ENCODE measurements at regions not wholly inside any gene's neighbourhood (a gene's known extent, or its start where the extent isn't known, plus 50 kb on each side); places are given as distances from the start of the nearest gene placed in this dataset.
A peak's percentile ranks its signal among the peaks of the same experiment; 100 is the strongest.

DNA sequence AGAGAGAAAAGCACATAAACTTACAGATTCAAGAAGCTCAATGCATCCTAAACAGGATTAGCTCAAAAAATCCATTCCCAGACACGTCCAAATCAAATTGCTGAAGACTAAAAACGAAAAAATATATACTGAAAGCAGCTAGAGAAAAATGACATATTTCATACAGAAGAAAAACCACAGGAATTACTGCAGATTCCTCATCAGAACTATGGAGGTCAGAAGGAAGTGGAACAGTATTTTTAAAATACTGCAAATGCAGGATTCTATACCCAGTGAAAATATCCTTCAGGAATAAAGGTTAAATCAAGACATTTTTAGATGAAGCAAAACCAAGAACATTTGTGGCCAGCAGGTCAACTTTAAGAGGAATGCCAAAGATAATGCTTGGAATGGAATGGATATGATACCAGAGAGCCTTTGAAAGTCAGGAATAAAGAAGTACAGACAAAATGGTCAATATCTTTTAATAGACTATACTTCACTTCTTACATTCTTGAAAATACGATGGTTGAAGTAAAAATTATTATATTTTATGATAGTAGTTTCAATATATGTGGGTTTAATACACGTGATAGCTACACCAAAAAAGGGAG lies 352.9 kb downstream of the CTTN start:
- no peak for DNase-seq

DNA sequence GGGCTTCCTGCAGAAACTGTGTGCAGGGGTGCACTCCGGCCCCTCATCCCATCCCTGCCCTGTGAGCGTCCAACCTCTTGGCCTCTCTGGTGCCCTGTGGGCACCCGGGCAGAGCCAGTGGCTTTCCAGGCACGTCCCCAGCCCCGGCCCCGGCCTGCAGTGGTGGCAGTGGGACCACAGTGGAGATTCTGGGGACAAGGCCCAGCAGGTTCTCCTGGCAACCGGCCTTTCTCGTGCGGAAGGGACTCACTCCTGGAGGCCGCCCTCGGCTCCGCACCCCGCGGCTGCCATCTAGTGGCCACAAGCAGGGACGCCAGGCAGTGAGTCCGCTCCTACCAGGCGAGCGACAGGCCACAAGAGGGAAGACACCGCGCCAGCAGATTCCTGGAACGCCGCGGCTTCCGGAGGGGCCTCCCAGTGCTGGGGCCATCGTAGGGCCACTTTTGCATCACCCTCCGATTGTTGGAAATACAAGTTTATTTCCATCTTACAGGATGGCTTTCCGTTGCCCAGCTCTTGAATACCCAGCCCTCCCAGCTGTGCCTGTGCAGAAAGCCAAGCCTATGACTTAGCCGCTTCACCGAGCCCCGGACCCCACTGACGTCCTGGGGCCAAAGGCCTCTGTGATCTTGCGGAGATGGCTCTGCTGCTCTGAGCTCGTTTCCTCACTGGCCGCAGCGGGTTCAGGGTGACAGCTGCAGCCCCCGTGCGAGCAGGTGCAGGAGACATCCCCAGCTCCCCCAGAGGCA lies 357.3 kb downstream of the CTTN start:
- peak; percentile 11 to 18 (median 14) for DNase-seq

DNA sequence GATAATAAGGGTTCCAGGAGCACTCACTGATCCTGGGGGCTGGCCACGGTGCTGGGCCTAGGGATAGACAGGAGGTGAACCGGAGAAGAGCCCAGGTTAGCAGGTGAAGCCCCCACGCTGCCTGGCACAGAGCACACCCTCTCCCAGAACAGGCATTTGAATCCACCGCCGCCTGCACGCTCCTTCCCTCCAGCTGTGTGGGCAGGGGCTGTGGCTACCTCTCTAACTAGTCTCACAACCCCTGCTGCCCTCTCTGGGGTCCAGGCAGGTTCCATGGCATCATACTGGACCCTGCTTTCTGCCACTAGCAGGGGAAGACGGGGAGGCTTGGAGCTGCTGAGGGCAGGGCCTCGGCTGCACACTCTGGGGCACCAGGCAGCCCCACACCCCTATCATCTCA lies 358.0 kb downstream of the CTTN start:
- DNase-seq: no peak

DNA sequence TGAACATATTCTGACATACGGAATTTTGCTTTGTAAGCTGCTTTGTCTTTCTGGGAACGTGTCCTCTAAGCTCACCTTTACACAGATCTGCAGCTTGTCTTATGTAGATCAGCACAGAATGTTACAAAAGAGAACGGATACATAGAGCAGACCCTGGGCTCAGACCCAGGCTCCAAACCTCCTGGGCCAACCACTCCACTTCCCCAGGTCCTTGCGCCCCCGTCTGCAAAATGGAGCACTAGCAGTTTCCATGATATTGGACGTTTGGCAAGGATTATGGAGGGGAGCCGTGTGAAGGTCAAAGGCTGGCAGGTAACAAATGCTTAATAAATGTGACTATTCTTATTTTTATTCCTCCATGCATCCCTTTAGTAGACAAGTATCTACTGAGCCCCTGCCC lies 358.4 kb downstream of the CTTN start:
- DNase-seq: no peak

DNA sequence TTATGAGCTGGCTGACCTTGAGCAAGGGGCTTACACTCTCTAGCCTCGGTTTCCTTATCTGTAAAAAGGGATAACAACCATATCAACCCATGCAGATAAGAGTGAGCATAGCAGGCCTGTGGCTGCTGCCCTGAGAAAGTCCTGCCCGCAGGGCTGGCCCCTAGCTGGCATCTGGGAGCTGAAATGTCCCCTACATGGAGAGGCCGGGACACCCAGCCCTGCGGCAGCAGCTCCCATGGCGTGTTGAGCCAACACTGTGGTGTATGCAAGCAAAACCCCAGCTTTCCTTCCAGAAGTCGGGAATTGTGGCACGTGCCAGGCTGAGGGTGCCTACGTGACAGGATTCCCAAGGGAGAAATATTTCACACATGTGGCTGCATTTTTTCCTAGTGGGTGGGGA lies 358.9 kb downstream of the CTTN start:
- no peak for DNase-seq

DNA sequence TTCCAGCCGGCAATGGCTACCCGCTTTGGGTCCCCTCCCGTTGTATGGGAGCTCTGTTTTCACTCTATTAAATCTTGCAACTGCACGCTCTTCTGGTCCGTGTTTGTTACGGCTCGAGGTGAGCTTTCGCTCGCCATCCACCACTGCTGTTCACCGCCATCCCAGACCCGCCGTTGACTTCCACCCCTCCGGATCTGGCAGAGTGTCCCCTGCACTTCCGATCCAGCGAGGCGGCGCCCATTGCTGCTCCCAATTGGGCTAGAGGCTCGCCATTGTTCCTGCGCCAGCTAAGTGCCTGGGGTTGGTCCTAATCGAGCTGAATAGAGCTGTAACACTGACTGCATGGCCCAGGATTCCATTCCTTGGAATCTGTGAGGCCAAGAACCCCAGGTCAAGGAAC lies 359.9 kb downstream of the CTTN start:
- no peak for DNase-seq

DNA sequence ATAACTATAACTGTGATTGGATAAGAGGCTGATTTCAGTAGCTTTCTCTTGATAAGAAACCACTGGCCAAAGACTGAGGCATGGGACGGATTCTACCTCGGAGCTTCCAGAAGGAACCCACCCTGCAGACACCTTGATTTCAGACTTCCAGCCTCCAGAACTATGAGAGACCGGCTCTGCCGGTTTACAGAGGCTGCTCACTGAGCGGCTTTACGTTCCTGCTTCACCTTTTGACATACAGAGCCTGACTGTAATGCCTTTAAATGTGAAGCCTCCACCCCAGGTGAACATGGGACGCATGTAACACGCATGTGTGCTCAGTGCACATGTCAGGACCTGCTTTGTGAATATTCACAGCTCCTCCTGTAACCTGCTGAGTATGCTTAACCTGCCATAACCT lies 361.5 kb downstream of the CTTN start:
- DNase-seq: no peak

DNA sequence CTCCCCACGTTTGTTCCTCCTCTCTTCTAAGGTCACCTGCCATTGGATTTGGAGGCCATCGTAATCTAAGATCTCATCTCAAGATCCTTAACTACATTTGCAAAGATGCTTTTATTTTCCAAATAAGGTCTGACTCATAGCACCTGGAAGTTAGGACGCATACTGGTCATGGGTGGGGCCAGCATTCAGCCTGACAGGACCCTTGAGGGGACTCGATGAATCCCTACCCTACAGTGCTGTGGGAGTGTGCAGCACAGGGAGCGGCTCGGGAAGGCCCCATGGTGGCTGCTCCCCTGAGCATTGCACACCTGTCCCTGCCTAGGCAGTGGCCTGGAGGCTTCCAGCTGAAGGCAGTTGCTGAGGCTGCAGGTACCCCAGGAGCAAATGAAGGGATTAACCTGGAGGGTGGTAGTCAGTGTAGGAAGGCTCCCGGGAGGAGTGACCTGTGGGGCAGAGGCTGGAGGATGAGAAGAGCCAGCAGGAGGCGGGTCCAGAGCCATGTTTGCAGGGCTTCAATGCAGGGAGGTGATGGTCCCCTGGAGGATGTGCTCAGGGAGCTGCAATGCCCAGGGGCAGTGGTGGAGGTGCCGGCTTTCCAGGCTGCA lies 362.2 kb downstream of the CTTN start:
- no peak for DNase-seq

DNA sequence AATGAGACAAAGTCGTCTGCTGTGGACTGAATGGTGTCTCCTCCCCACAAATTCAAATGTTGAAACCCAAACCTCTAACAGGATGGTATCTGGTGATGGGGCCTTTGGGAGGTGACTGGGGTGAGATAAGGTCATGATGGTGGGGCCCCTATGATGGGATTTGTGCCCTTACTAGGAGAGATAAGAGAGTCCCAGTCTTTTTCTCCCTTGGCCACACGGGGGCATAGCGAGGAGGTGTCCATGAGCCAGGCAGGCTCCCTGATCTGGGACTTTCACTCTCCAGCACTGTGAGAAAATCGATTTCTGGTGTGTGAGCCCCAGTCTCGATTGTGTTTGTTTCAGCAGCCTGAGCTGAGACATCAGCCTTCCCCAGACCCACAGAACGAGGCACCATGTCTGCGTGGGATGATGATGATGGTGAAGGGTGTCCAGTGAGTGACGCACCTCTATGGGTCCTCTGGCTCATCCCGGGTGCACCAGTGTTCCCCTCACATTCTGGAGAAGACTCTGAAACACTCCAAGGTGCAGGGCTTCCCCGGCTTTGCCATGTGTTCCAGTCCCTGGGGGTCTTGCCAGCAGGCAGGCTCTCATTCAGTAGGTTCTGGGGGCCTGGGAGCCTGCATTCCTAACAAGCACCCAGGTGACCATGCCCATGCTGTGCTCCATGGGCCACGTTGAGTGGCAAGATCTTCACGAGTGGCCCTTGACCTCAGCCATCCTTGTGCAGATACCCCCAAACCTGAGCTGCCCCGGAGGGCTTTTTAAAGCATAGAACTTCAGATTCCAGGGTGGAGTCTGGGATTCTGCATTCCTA lies 363.0 kb downstream of the CTTN start:
- no peak for DNase-seq

DNA sequence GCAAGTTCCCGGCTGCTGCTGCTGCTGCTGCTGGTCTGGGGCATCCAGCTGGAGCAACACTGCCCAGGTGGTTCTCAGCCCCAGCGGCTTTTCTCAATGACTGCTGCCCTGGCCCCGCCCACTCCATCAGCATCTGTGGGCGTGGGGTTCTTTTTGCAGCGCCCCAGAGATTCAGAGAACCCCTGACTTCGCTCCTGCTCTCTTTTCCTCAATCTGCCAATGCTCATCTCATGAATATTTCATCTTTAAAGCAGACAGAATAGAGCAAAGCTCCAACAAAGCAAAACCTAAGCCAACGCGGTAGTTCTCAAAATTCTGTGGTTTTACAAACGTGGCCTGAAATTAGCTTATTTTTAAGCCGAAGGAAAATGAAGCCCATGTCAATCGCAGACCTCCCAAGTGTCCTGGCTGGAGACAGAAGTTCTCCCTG lies 363.6 kb downstream of the CTTN start:
- no peak for DNase-seq

DNA sequence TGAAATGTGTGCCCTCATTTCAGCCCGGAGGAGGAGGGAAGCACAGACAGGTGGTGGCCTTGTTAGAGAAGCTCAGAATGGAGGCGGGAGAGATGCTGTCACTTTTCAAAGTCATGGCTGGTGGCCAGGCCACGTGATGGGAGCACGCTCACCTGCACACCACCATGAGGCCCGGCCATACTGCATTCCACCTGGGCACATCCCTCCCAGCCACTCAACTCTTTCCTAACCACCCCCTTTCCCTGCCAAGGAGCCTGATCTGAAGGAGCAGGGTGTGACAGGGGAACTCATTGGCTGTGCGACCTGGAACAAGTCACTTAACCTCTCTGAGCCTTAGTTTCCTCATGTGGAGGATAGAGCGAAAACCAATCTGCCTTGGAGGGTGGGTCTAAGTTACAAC lies 364.5 kb downstream of the CTTN start:
- no peak for DNase-seq

DNA sequence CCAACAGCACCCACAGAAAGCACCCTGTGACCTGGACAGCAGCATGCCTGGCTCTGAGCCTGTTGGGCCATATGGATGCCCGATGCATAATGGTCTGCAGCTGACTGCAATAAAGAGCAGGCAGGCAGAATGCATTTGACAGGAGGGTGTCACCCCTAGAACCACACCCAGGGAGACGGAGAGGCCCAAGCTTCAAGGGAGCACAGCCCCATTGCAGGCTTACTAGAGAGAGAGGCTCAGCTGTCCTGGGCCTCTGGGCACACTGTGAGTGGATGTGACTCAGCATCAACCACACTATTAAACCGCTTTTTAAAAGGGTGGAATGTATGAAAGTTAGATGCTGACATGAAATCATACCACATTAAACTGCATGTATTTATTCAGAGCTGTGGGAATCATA lies 365.3 kb downstream of the CTTN start:
- no peak for DNase-seq

DNA sequence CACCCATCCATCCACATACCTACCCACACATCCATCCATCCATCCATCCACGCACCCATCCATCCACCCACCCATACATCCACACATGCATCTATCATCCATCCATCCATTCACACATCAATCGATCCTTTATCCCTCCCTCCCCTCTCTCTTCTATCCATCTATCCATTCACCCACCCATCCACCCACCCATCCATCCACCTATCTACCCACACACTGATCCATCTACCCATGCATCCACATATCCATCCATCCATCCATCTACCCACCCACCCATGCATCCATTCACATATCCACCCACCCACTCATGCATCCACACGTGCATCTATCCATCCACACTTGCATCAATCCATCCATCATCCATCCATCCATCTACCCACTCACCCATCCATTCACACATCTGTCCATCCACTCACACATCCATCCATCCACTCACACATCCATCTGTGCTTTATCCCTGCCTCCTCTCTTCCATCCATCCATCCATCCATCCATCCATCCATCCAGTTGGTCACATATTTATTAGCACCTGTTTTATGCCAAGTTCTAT lies 366.1 kb downstream of the CTTN start:
- no peak for DNase-seq

DNA sequence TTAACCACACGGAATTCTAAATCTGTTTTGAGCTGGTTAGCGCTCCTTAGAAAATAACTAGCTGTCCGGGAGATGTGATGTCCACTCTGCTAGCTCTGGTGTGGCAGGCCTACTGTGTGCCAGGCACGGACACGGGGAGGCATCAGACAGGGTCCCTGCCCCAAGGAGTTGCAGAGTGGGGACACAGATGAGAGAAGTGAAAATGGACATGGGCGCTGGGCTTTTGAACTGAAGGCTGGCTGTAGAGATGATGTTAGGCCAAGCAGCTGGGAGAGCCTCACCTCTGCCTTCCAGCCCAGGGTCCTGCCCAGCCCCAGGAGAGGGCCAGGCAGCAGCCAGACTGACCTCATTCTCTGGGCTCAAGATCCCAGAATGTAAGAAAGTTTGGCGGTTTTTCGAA lies 368.6 kb downstream of the CTTN start:
- DNase-seq: no peak

DNA sequence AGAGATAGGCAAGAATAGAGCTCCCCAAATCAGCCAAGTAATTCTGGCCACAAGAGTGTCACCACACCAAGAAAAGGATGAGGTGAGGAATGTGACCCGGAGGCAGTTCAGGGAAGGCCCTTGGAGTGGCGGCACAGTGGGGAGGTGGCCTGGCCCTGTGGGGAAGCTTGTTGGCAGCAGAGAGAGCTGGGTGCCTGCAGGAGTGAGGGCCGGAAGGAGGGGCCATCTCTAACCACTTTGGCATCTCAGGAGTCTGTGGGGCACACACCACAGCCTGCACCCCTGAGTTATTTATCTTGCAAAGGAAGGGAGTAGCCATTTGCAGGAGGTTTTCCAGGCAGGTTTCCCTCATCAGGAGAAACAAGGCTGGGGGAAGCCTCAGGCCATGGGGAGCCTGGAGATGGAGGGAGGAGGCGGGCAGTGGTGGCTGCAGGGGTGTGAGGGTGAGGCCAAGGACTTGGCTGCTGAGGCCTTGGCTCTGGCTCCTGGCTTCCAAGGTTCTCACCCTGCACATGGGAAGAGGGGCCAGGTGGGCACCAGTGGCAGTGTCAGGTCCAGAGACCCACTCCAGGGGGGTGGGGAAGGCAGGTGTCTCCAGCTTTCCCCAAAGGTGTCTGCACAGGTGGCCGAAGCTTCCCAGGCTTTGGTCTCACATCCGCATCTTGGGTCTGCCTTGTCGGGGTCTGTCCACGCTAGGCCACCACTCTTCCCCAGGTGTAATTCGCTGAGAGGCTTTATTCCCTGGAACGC lies 370.2 kb downstream of the CTTN start:
- no peak for DNase-seq

DNA sequence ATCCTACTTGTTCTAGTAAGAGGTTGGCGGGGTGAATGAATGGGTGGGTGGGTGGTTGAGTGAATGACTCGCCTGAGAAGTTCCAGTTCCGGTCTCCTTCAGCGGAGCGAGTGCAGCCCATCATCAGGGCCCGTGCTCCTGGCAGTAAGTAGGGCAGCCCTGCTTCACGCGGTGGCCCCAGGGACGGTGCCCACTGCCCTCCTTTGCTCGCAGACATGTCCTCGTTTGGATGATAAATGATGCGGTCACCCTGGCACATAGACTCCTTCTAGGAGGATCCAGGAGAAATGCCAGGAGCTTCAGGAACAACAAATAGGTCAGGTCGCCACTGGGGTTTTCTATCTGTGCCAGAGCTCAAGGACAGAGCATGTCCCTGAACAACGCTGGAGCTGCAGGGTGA lies 370.8 kb downstream of the CTTN start:
- no peak for DNase-seq

DNA sequence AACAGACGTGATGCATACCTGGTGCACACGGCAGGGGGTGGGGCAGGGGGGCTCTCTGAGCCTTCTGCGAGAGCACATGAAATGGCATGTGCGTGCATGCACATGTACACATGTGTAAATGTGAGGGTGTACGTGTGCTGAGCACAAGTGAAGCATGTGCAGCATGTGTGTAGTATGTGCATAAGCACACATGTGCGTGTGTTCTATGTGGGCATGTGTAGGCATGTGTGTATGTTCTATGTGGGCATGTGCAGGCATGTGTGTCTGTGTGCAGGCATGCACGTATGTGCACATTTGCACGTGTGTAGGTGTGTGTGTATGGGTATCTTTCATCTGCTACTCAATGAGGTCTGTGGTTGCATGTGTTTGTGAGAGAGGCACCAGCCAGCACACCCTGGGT lies 371.2 kb downstream of the CTTN start:
- DNase-seq: no peak

DNA sequence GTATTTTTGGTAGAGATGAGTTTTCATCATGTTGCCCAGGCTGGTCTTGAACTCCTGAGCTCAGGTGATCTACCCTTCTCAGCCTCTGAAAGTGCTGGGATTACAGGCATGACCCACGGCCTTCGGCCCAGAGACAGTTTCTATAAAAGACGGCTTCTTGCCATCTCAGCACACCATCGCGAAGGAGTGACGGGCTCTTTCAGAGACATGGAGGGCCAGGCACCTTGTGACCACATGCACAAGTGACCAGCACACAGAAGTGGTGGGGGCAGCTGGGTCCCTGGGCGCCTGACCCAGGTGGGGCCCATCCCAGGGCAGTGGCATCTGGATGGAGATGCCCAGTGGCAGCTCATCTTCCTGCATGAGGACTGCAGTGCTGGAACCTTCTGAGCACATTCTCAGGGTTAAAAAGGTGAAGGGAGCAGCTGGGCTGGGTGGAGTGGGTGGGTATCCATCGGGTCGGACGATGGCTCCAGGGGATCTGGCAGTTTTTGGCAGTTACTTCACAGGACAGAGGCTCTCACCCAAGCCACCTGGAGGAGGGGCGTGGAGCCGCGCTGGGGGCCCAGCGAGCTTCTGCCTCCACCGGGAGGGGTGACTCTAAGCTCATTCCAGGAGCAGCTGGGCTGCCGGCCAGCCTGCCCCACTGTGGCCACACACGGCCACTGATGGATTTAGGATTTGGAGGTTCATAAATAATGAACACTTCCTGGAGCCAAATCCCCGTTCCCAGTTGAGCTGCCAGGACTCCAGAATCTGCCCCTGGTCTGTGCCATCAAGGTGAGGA lies 373.0 kb downstream of the CTTN start:
- DNase-seq: no peak

DNA sequence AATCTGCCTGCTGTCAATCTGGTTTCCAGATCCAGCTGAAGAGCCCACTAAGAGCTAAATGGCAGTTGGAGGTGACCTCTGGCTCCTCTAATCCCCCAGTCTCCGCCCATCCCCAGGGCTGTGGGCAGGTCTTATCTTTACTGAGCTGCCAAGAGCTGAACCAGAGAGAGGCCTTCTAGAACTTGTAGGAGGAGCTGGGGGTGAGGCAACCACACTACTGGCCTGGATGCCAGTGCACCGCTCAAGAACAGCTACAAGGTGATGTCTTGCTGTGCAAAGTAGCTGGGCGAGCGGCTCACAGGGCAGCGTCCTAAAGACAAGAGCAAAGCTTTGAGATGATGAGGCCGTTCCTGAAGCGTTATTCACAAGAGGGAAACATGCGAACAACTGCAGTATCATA lies 374.6 kb downstream of the CTTN start:
- DNase-seq: no peak

DNA sequence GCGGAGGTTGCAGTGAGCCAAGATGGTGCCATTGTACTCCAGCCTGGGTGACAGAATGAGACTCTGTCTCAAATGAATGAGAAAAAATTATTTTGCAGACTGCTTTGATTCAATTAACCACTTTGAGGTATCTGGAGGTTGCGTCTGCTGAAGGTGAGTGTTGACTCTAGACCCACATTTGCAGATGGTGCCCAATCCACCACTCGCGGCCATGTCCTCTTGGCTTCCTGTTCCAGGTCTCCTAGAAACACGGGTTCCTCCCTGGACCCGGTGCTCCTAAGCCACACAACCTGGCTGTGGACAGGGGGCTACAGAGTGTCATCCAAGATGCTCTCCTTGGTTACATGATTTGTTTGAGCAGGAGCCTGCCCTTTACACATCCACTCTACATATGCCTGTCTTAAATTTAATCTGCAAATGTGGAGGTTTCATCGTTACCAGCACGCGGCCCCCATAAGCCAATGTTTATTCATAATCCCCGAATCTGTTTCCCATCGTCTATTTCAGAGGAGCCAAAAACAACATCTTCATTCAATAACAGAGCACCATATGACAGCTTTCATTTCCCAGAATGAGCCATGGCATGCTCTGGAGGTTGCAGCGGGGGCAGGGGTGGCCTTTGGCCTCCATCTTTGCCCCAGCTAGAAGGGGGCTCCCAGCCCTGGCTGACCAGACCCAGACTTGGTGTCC lies 377.2 kb downstream of the CTTN start:
- no peak for DNase-seq

DNA sequence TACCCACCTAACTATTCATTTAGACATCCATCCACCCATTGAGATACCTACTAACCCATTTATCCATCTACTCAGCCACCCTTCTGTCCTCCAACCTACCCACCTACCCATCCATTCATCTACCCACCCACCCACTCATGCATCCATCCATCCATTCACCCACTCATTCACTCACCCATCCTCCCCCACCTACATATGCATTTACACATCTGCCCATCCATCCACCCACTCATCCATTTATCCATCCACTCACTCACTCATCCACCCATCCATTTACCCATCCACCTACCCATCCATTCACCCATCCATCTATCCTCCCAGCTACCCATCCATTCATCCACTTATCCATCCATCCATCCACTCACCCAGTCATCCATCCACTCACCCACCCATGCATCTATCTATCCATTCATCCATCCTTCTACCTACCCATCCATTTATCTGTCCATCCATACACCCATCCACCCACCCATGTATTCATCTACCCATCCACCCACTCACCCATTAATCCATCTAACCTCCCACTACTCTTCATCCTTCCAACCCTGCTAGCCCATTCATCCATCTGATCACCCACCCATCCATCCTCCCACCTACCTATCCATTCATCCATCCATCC lies 378.7 kb downstream of the CTTN start:
- no peak for DNase-seq
